ENCODE measurements at regions not wholly inside any gene's neighbourhood (a gene's known extent, or its start where the extent isn't known, plus 50 kb on each side); places are given as distances from the start of the nearest gene placed in this dataset.
"Not testable (repeated sequence)": the region's sequence is repeated elsewhere in the genome, so short reads cannot be mapped to it uniquely, and the experiment has no call there.

- ATAC-seq (no peak), DNase-seq (no peak)
- WGBS, 3 donors: 76 to 100% (median 78%) methylated on average over 1 of the region's 1 CpG
- H3K27ac ChIP-seq: no peak overlapping the region
- TF ChIP-seq CTCF (IDR thresholded peaks at IDR 0.05): no peak
- peaks cover 4% of the 10 kb centered on the region for H3K4me1 ChIP-seq
- H3K36me3 ChIP-seq (ENCODE audit: insufficient read depth in 1 of 2, low read depth in 1 of 2): no peaks in the 10 kb centered on the region
- intact Hi-C loops (cut with DNase I): no loop called here
- H3K9me3 ChIP-seq: no peaks in the 10 kb centered on the region
- H3K27me3 ChIP-seq (ENCODE audit: insufficient read depth in 3 of 3, low read length in 2 of 3): no peaks in the 10 kb centered on the region
- H3K4me3 ChIP-seq: no peak overlapping the region
Observed at GRCh38 chrX:138986866-138987265, 275.3 kb upstream of the FGF13 start.

- H3K36me3 ChIP-seq (ENCODE audit: insufficient read depth in 1 of 2, low read depth in 1 of 2): no peaks in the 10 kb centered on the region
- peak in 3 of 4 donors; percentile 58 to 64 (median 61) for ATAC-seq
- no peak overlapping the region for H3K27ac ChIP-seq
- H3K4me3 ChIP-seq: no peak overlapping the region
- no peak for DNase-seq
- H3K9me3 ChIP-seq: no peaks in the 10 kb centered on the region
- H3K27me3 ChIP-seq (ENCODE audit: insufficient read depth in 3 of 3, low read length in 2 of 3): no peaks in the 10 kb centered on the region
- WGBS, 3 donors: 51 to 57% (median 57%) methylated on average over 3 of the region's 3 CpGs
- peaks cover 4% of the 10 kb centered on the region for H3K4me1 ChIP-seq
- no peak for TF ChIP-seq CTCF (IDR thresholded peaks at IDR 0.05)
- intact Hi-C loops (cut with DNase I): no loop called here
Observed at GRCh38 chrX:138986235-138986634, 274.7 kb upstream of the FGF13 start.

GRCh38 chrX:138982365-138982764, 270.8 kb upstream of the FGF13 start:
- DNase-seq (no peak), ATAC-seq (no peak)
- intact Hi-C loops (cut with DNase I): no loop called here
- 71 to 82% (median 79%) methylated on average over 4 of the region's 4 CpGs for WGBS, 3 donors
- no peak for TF ChIP-seq CTCF (IDR thresholded peaks at IDR 0.05)
- no peaks in the 10 kb centered on the region for H3K27me3 ChIP-seq (ENCODE audit: insufficient read depth in 3 of 3, low read length in 2 of 3)
- H3K4me3 ChIP-seq: no peak overlapping the region
- peaks cover 4% of the 10 kb centered on the region for H3K4me1 ChIP-seq
- H3K27ac ChIP-seq: no peak overlapping the region
- H3K9me3 ChIP-seq: no peaks in the 10 kb centered on the region
- no peaks in the 10 kb centered on the region for H3K36me3 ChIP-seq (ENCODE audit: insufficient read depth in 1 of 2, low read depth in 1 of 2)

GRCh38 chrX:138964501-138964900, 253.0 kb upstream of the FGF13 start:
- Histone ChIP-seq H3K4me3 (no peak overlapping the region), H3K36me3 (ENCODE audit: insufficient read depth in 1 of 2, low read depth in 1 of 2) (no peaks in the 10 kb centered on the region), H3K9me3 (no peaks in the 10 kb centered on the region), H3K27ac (no peak overlapping the region), H3K4me1 (no peaks in the 10 kb centered on the region), H3K27me3 (ENCODE audit: insufficient read depth in 3 of 3, low read length in 2 of 3) (no peaks in the 10 kb centered on the region)
- DNase-seq (no peak), ATAC-seq (no peak)
- TF ChIP-seq CTCF (IDR thresholded peaks at IDR 0.05): no peak
- 36 to 42% (median 39%) methylated on average over 4 of the region's 4 CpGs for WGBS, 3 donors
- intact Hi-C loops (cut with DNase I): no loop called here

GRCh38 chrX:138962419-138962818, 250.9 kb upstream of the FGF13 start:
- DNase-seq; H3K4me1 ChIP-seq; H3K9me3 ChIP-seq; intact Hi-C loops (cut with DNase I); H3K36me3 ChIP-seq (ENCODE audit: insufficient read depth in 1 of 2, low read depth in 1 of 2); ATAC-seq; H3K27me3 ChIP-seq (ENCODE audit: insufficient read depth in 3 of 3, low read length in 2 of 3); H3K4me3 ChIP-seq; H3K27ac ChIP-seq: not testable (repeated sequence)
- WGBS, 3 donors: 84 to 96% (median 92%) methylated on average over 3 of the region's 3 CpGs

All from psoas muscle (tissue), 7 donors.